CD14-positive monocyte (primary cell): ENCODE measurements at regions not wholly inside any gene's neighbourhood (a gene's known extent, or its start where the extent isn't known, plus 50 kb on each side); places are given as distances from the start of the nearest gene placed in this dataset.

Experiments
- DNase-seq, 3 donors: peaks; one replicate each; pipeline ENCODE4 v3.0.0-alpha.2; 2011 to 2022
- H2AFZ ChIP-seq: 2 replicates; pipeline ENCODE4 v1.6.0; 2012; ENCODE audit warnings: mild to moderate bottlenecking, low read depth, low read length, inconsistent platforms; ENCODE audit not compliant: insufficient read depth, poor library complexity, severe bottlenecking
- H3K27ac ChIP-seq, 2 donors: 1 replicate in 1 of 2; 2 replicates in 1 of 2; pipeline ENCODE4 v1.5.1; 2012 to 2013; ENCODE audit warnings: low read length in 2 of 2, control low read depth in 1 of 2, inconsistent platforms in 1 of 2, low read depth in 1 of 2, mild to moderate bottlenecking in 1 of 2
- H3K27me3 ChIP-seq, 2 donors: one replicate each; pipeline versions ENCODE4 v1.6.0 to v1.6.1; 2011 to 2013; ENCODE audit warnings: low read length in 2 of 2; ENCODE audit not compliant: control insufficient read depth in 2 of 2, insufficient read depth in 2 of 2
- H3K36me3 ChIP-seq, 2 donors: replicated peaks in 1 of 2; 1 replicate in 1 of 2; 2 replicates in 1 of 2; pipeline versions ENCODE4 v1.5.1 to v1.6.1; 2012 to 2013; ENCODE audit warnings: low read length in 2 of 2, control low read depth in 1 of 2, inconsistent platforms in 1 of 2, mild to moderate bottlenecking in 1 of 2; ENCODE audit not compliant: insufficient read depth in 2 of 2, control insufficient read depth in 1 of 2
- H3K4me1 ChIP-seq, 2 donors: 1 replicate in 1 of 2; 2 replicates in 1 of 2; pipeline versions ENCODE4 v1.5.1 to v1.6.1; 2012 to 2013; ENCODE audit warnings: low read length in 2 of 2, control low read depth in 1 of 2, inconsistent platforms in 1 of 2, mild to moderate bottlenecking in 1 of 2, moderate library complexity in 1 of 2; ENCODE audit not compliant: insufficient read depth in 2 of 2, control insufficient read depth in 1 of 2
- H3K4me2 ChIP-seq: replicated peaks from 2 replicates; pipeline ENCODE3; 2012; ENCODE audit warnings: low read length, moderate library complexity, mild to moderate bottlenecking; ENCODE audit not compliant: poor library complexity, severe bottlenecking; ENCODE audit errors: extremely low read depth
- H3K4me3 ChIP-seq, 3 experiments: fragments of 200-600 bp in 1 of 3; sonication (generic) in 1 of 3; replicated peaks in 1 of 3; 1 replicate in 2 of 3; 2 replicates in 1 of 3; pipeline ENCODE4 v1.5.1; 2011 to 2013; ENCODE audit warnings: low read length in 3 of 3, mild to moderate bottlenecking in 3 of 3, control low read depth in 2 of 3, low read depth in 2 of 3, inconsistent platforms in 1 of 3, moderate library complexity in 1 of 3
- H3K79me2 ChIP-seq: 2 replicates; pipeline ENCODE4 v1.6.0; 2012; ENCODE audit warnings: mild to moderate bottlenecking, control low read depth, inconsistent platforms, low read length, moderate library complexity; ENCODE audit not compliant: insufficient read depth
- H3K9ac ChIP-seq: 2 replicates; pipeline ENCODE4 v1.6.0; 2017; ENCODE audit warnings: low read length, mild to moderate bottlenecking; ENCODE audit not compliant: insufficient read depth, poor library complexity, severe bottlenecking
- H3K9me3 ChIP-seq, 2 donors: replicated peaks in 1 of 2; 1 replicate in 1 of 2; 2 replicates in 1 of 2; pipeline versions ENCODE4 v1.5.1 to v1.6.1; 2012 to 2013; ENCODE audit warnings: low read length in 2 of 2, control low read depth in 1 of 2; ENCODE audit not compliant: control insufficient read depth in 1 of 2, insufficient read depth in 1 of 2
- H4K20me1 ChIP-seq: 2 replicates; pipeline ENCODE4 v1.6.0; 2012; ENCODE audit warnings: mild to moderate bottlenecking, low read length, control low read depth, moderate library complexity; ENCODE audit not compliant: insufficient read depth
- H3K27ac Mint-ChIP-seq, 7 donors: one replicate each; pipeline ENCODE4 v1.8.0; 2020; ENCODE audit warnings: mild to moderate bottlenecking in 7 of 7, mixed read lengths in 7 of 7, moderate library complexity in 6 of 7, inconsistent platforms in 2 of 7
- H3K27me3 Mint-ChIP-seq, 3 donors: one replicate each; pipeline ENCODE4 v1.8.0; 2021 to 2022; ENCODE audit warnings: low read depth in 3 of 3, mild to moderate bottlenecking in 3 of 3, mixed read lengths in 3 of 3, moderate library complexity in 3 of 3, inconsistent platforms in 1 of 3
- H3K36me3 Mint-ChIP-seq, 2 donors: one replicate each; pipeline ENCODE4 v1.8.0; 2020; ENCODE audit warnings: mixed read lengths in 2 of 2, inconsistent platforms in 1 of 2, mild to moderate bottlenecking in 1 of 2
- H3K4me1 Mint-ChIP-seq: one replicate; pipeline ENCODE4 v1.8.0; 2020; ENCODE audit warnings: mild to moderate bottlenecking, mixed read lengths
- H3K4me3 Mint-ChIP-seq, 2 donors: one replicate each; pipeline ENCODE4 v1.8.0; 2020; ENCODE audit warnings: mild to moderate bottlenecking in 2 of 2, mixed read lengths in 2 of 2, moderate library complexity in 1 of 2
- H3K9me3 Mint-ChIP-seq, 7 donors: one replicate each; pipeline ENCODE4 v1.8.0; 2020 to 2022; ENCODE audit warnings: mixed read lengths in 7 of 7, mild to moderate bottlenecking in 6 of 7, moderate library complexity in 6 of 7, inconsistent platforms in 2 of 7
- WGBS: methylation state at CpG from one replicate; pipeline ENCODE4 v1.1.5; 2013; ENCODE audit warnings: missing lambda C conversion rate; ENCODE audit not compliant: insufficient coverage; 5-methylcytosine and 5-hydroxymethylcytosine counted together
- intact Hi-C, 2 donors: fragments of 100-400 bp; cut with micrococcal nuclease; formaldehyde crosslinking; loops; one replicate each; pipeline versions ENCODE4 v1.15.0 to v1.15.1; 2023
- TF ChIP-seq, protein P1 (sequence below): fragments of 200-600 bp; IDR thresholded peaks from one replicate; pipeline ENCODE4 v1.8.0; 2022; ENCODE audit warnings: antibody characterized with exemption, mild to moderate bottlenecking

DNA sequence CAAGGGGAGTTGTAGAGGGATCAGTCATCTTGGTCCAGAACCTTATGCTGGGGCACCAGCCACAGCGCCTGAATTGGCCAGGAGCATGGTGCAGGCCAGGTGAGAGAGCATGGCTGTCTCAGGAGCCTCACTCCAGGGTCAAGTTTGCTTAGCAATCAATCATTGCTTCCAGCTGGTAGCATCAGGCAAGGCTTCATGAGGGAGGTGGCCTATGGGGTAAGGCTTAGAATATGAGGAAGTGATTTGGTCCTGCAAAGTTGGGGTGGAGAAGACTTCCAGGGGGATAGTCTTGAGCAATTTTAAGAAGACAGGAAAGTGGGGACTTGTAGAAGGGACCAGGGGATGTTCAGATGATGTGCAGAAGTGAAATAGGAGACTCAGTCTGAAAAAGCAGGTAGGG is 53.9 kb upstream of the PITX1 start:
- Mint-ChIP-seq H3K27ac (no peak overlapping the region), H3K27me3 (peaks cover 3 to 12% (median 9%) of the 10 kb centered on the region in 3 donors), H3K9me3 (peaks cover 0 to 9% (median 3%) of the 10 kb centered on the region in 7 donors), H3K4me1 (no peaks in the 10 kb centered on the region), H3K36me3 (no peaks in the 10 kb centered on the region), H3K4me3 (peak overlapping the region in 1 of 2 donors; percentile 12)
- DNase-seq = no peak
- intact Hi-C loops = no loop called here
- Histone ChIP-seq H3K27ac (no peak overlapping the region), H3K9ac (no peak overlapping the region), H3K4me1 (no peaks in the 10 kb centered on the region), H3K4me3 (no peak overlapping the region), H3K79me2 (no peaks in the 10 kb centered on the region), H2AFZ (no peak overlapping the region), H3K27me3 (peaks cover 0 to 7% of the 10 kb centered on the region in 2 donors), H3K36me3 (no peaks in the 10 kb centered on the region), H3K4me2 (no peak overlapping the region), H3K9me3 (no peaks in the 10 kb centered on the region), H4K20me1 (no peaks in the 10 kb centered on the region)
- WGBS = 75% methylated on average over 1 of the region's 1 CpG
- TF ChIP-seq, protein P1, sequence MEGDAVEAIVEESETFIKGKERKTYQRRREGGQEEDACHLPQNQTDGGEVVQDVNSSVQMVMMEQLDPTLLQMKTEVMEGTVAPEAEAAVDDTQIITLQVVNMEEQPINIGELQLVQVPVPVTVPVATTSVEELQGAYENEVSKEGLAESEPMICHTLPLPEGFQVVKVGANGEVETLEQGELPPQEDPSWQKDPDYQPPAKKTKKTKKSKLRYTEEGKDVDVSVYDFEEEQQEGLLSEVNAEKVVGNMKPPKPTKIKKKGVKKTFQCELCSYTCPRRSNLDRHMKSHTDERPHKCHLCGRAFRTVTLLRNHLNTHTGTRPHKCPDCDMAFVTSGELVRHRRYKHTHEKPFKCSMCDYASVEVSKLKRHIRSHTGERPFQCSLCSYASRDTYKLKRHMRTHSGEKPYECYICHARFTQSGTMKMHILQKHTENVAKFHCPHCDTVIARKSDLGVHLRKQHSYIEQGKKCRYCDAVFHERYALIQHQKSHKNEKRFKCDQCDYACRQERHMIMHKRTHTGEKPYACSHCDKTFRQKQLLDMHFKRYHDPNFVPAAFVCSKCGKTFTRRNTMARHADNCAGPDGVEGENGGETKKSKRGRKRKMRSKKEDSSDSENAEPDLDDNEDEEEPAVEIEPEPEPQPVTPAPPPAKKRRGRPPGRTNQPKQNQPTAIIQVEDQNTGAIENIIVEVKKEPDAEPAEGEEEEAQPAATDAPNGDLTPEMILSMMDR = no peak

DNA sequence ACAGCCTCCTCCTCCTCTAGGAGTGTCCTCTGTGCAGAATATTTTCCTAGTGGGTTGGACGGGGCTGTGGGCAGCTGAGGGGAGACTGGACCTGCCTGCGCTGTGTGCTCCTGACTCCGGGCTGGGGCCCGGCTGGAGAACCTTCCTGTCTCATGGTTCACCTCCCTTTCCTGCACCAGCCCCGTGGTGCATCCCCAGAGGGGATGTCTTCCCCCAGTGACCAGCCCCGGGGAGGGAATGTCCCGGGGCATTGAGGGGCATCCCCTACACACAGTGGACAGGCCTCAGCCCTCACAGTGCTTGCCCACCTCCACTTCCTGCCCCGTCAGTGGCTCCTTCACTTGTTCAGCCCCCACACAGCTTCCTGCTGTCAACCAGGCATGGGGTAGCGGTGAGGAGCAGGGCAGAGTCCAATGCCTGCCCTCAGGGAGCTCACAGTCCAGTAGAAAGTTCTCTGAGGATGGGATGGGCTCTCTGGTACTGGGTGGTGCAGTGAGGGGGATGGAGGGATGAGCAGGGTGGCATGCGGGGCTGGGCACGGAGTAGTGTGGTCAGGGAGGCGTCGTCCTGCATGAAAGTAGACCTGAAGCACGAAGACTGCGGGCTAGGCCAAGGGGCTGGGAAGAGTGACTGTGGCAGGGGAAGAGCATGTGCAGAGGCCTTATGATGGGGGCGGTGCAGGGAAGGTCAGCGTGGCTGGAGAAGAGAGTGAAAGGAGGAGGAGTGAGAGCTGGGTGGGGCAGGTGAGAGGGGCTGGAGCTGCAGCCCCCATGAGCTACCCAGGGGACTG is 52.1 kb upstream of the PITX1 start:
- Histone ChIP-seq H3K9ac (no peak overlapping the region), H3K4me2 (no peak overlapping the region), H4K20me1 (no peaks in the 10 kb centered on the region), H3K27ac (no peak overlapping the region), H3K36me3 (no peaks in the 10 kb centered on the region), H3K9me3 (peaks cover 0 to 8% of the 10 kb centered on the region in 2 donors), H2AFZ (no peak overlapping the region), H3K4me3 (no peak overlapping the region), H3K79me2 (no peaks in the 10 kb centered on the region), H3K27me3 (peaks cover 0 to 4% of the 10 kb centered on the region in 2 donors), H3K4me1 (no peaks in the 10 kb centered on the region)
- Mint-ChIP-seq H3K4me3 (no peak overlapping the region), H3K36me3 (no peaks in the 10 kb centered on the region), H3K9me3 (peaks cover 2 to 22% (median 12%) of the 10 kb centered on the region in 7 donors), H3K4me1 (no peaks in the 10 kb centered on the region), H3K27me3 (peaks cover 3 to 18% (median 6%) of the 10 kb centered on the region in 3 donors), H3K27ac (no peak overlapping the region)
- intact Hi-C loops = no loop called here
- DNase-seq = no peak
- 97% methylated on average over 11 of the region's 17 CpGs for WGBS
- TF ChIP-seq, protein P1 = no peak
